ENCODE measurements at regions not wholly inside any gene's neighbourhood (a gene's known extent, or its start where the extent isn't known, plus 50 kb on each side); places are given as distances from the start of the nearest gene placed in this dataset.

DNA sequence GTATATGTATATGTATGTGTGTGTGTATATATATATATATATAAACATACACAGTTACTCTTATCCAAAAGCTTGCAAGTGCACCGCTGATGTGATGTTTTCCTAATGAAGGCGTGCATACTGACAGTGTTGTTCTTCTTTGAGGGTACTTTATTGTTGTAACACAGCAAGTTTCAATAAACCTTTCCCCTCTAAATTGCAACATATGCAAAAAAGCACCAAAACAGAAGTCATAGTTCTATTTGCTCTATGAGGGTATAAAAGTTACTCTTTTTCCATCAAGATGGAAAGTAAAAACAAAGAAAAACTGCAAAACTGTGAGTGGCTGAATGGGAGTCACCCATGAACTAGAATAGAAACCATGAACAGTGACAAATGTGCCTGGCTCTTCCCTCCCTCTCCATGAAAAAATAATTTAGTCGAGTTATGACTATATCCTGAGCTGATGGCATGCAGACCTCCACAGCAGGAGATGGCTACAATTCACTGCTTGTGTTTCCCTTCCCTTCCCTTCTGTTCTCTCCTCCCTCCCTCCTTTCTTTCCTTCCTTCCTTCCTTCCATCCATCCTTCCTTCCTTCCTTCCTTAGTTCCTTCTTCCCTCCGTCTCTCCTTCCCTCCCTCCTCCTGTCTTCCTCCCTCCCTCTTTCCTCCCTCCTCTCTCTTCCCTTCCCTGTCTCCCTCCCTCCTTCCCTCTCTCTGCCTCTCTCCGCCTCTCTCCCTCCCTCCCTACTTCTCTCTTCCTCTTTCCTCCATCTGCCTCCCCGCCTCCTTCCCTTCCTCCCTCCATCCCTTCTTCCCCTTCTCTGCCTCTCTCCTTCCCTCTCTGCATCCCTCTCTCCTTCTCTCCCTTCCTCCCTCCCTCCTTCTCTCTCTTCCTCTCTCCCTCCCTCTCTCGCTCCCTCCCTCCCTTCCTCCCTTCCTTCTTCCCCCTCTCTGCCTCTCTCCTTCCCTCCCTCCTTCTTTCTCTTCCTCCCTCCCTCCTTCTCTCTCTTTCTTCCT lies 220.7 kb upstream of the POU3F1 start (continued):
- TF ChIP-seq, protein P1, sequence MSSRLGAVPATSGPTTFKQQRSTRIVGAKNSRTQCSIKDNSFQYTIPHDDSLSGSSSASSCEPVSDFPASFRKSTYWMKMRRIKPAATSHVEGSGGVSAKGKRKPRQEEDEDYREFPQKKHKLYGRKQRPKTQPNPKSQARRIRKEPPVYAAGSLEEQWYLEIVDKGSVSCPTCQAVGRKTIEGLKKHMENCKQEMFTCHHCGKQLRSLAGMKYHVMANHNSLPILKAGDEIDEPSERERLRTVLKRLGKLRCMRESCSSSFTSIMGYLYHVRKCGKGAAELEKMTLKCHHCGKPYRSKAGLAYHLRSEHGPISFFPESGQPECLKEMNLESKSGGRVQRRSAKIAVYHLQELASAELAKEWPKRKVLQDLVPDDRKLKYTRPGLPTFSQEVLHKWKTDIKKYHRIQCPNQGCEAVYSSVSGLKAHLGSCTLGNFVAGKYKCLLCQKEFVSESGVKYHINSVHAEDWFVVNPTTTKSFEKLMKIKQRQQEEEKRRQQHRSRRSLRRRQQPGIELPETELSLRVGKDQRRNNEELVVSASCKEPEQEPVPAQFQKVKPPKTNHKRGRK (tag; IDR thresholded peaks at IDR 0.05): peak; percentile 80
- TF ChIP-seq ZNF232 (CRISPR knock-in tag; IDR thresholded peaks at IDR 0.05) (no peak), ZNF316 (IDR thresholded peaks at IDR 0.05) (peak; percentile 73), MAFK (IDR thresholded peaks at IDR 0.05; ENCODE audit: low read length) (peak; percentile 58), HNRNPLL (IDR thresholded peaks at IDR 0.05; ENCODE audit: low read depth, low read length, poor library complexity, severe bottlenecking) (no peak), E2F1 (CRISPR knock-in tag; IDR thresholded peaks at IDR 0.05) (no peak), CAMTA2 (CRISPR knock-in tag; conservative IDR thresholded peaks at IDR 0.05) (no peak)
- TF ChIP-seq, protein P2, sequence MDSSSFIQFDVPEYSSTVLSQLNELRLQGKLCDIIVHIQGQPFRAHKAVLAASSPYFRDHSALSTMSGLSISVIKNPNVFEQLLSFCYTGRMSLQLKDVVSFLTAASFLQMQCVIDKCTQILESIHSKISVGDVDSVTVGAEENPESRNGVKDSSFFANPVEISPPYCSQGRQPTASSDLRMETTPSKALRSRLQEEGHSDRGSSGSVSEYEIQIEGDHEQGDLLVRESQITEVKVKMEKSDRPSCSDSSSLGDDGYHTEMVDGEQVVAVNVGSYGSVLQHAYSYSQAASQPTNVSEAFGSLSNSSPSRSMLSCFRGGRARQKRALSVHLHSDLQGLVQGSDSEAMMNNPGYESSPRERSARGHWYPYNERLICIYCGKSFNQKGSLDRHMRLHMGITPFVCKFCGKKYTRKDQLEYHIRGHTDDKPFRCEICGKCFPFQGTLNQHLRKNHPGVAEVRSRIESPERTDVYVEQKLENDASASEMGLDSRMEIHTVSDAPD (CRISPR knock-in tag; IDR thresholded peaks at IDR 0.05): no peak

Measured in K562 (cell line).